VCaP (cell line): ENCODE measurements at regions not wholly inside any gene's neighbourhood (a gene's known extent, or its start where the extent isn't known, plus 50 kb on each side); places are given as distances from the start of the nearest gene placed in this dataset.

Source experiments
- H3K27ac ChIP-seq: fragments of 450-650 bp; 2 replicates; pipeline ENCODE4 v1.5.1; 2017
- TF ChIP-seq, protein P1 (sequence below): fragments of 450-650 bp; conservative IDR thresholded peaks from 2 replicates; pipeline ENCODE4 v1.5.1; 2017; ENCODE audit warnings: mild to moderate bottlenecking, moderate library complexity

- TF ChIP-seq, protein P1, sequence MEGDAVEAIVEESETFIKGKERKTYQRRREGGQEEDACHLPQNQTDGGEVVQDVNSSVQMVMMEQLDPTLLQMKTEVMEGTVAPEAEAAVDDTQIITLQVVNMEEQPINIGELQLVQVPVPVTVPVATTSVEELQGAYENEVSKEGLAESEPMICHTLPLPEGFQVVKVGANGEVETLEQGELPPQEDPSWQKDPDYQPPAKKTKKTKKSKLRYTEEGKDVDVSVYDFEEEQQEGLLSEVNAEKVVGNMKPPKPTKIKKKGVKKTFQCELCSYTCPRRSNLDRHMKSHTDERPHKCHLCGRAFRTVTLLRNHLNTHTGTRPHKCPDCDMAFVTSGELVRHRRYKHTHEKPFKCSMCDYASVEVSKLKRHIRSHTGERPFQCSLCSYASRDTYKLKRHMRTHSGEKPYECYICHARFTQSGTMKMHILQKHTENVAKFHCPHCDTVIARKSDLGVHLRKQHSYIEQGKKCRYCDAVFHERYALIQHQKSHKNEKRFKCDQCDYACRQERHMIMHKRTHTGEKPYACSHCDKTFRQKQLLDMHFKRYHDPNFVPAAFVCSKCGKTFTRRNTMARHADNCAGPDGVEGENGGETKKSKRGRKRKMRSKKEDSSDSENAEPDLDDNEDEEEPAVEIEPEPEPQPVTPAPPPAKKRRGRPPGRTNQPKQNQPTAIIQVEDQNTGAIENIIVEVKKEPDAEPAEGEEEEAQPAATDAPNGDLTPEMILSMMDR = no peak
- no peak overlapping the region; the same call in 1 of the 2 replicates for H3K27ac ChIP-seq
These were observed 59.8 kb upstream of the RIT2 start for GRCh38 chr18:43175257-43175656.

- no peak overlapping the region for H3K27ac ChIP-seq
- TF ChIP-seq, protein P1 = no peak
These were observed 55.1 kb upstream of the RIT2 start for GRCh38 chr18:43170586-43170985.
